H9 (cell line): ENCODE measurements at regions not wholly inside any gene's neighbourhood (a gene's known extent, or its start where the extent isn't known, plus 50 kb on each side); places are given as distances from the start of the nearest gene placed in this dataset.

ENCODE experiments used
- DNase-seq: peaks from one replicate; pipeline ENCODE4 v3.0.0-alpha.2; 2017
- H2AFZ ChIP-seq: one replicate; pipeline ENCODE4 v1.6.1; 2013; ENCODE audit warnings: mild to moderate bottlenecking, low read length, control low read depth, moderate library complexity
- H2AK5ac ChIP-seq: 2 replicates; pipeline ENCODE4 v1.6.1; 2013; ENCODE audit warnings: low read length, control low read depth, mixed read lengths; ENCODE audit not compliant: insufficient read length
- H2BK120ac ChIP-seq: one replicate; pipeline ENCODE4 v1.6.1; 2013; ENCODE audit warnings: low read depth, mild to moderate bottlenecking, low read length, control low read depth, inconsistent platforms; ENCODE audit not compliant: poor library complexity, severe bottlenecking
- H2BK12ac ChIP-seq: 2 replicates; pipeline ENCODE4 v1.6.1; 2013; ENCODE audit warnings: low read length, control low read depth, mixed read lengths, low read depth; ENCODE audit not compliant: insufficient read length
- H2BK15ac ChIP-seq: 2 replicates; pipeline ENCODE4 v1.6.1; 2013; ENCODE audit warnings: low read depth, low read length, control low read depth
- H2BK20ac ChIP-seq: one replicate; pipeline ENCODE4 v1.6.1; 2013; ENCODE audit warnings: low read depth, mild to moderate bottlenecking, low read length, control low read depth, inconsistent platforms; ENCODE audit not compliant: poor library complexity, severe bottlenecking
- H2BK5ac ChIP-seq: 2 replicates; pipeline ENCODE4 v1.6.1; 2013; ENCODE audit warnings: low read length, control low read depth, mixed read lengths; ENCODE audit not compliant: insufficient read length
- H3K14ac ChIP-seq: 2 replicates; pipeline ENCODE4 v1.6.1; 2013; ENCODE audit warnings: low read length, control low read depth; ENCODE audit not compliant: insufficient read depth
- H3K18ac ChIP-seq: 2 replicates; pipeline ENCODE4 v1.6.1; 2013; ENCODE audit warnings: low read depth, mild to moderate bottlenecking, mixed read lengths, low read length, control low read depth; ENCODE audit not compliant: insufficient read length
- H3K23ac ChIP-seq: 2 replicates; pipeline ENCODE4 v1.6.1; 2013; ENCODE audit warnings: low read length, control low read depth, mixed read lengths, low read depth; ENCODE audit not compliant: insufficient read length
- H3K23me2 ChIP-seq: 2 replicates; pipeline ENCODE4 v1.6.1; 2013; ENCODE audit warnings: low read depth, mild to moderate bottlenecking, mixed read lengths, low read length, control low read depth; ENCODE audit not compliant: insufficient read length, poor library complexity, severe bottlenecking
- H3K27ac ChIP-seq: 2 replicates; pipeline ENCODE4 v1.5.1; 2013; ENCODE audit warnings: low read length, control low read depth, mixed read lengths, low read depth; ENCODE audit not compliant: insufficient read length
- H3K27me3 ChIP-seq: 2 replicates; pipeline ENCODE4 v1.6.1; 2013; ENCODE audit warnings: low read length, control low read depth, inconsistent platforms; ENCODE audit not compliant: insufficient read depth
- H3K4ac ChIP-seq: 2 replicates; pipeline ENCODE4 v1.6.1; 2013; ENCODE audit warnings: low read depth, mild to moderate bottlenecking, control low read depth, inconsistent platforms, low read length, moderate library complexity
- H3K4me1 ChIP-seq: 2 replicates; pipeline ENCODE4 v1.6.1; 2013; ENCODE audit warnings: low read length, control low read depth, inconsistent platforms; ENCODE audit not compliant: insufficient read depth
- H3K4me2 ChIP-seq: 2 replicates; pipeline ENCODE4 v1.6.1; 2013; ENCODE audit warnings: low read length, control low read depth, mixed read lengths; ENCODE audit not compliant: insufficient read length, insufficient read depth
- H3K56ac ChIP-seq: 2 replicates; pipeline ENCODE4 v1.6.1; 2013; ENCODE audit warnings: low read depth, mild to moderate bottlenecking, mixed read lengths, low read length, control low read depth; ENCODE audit not compliant: insufficient read length
- H3K79me1 ChIP-seq: 2 replicates; pipeline ENCODE4 v1.6.1; 2013; ENCODE audit warnings: low read depth, mild to moderate bottlenecking, moderate library complexity, low read length, control low read depth, inconsistent platforms; ENCODE audit not compliant: insufficient read depth, poor library complexity, severe bottlenecking
- H3K79me2 ChIP-seq: 2 replicates; pipeline ENCODE4 v1.6.1; 2013; ENCODE audit warnings: low read length, control low read depth, inconsistent platforms; ENCODE audit not compliant: insufficient read depth
- H3K9ac ChIP-seq: 2 replicates; pipeline ENCODE4 v1.6.1; 2013; ENCODE audit warnings: low read length, control low read depth, mixed read lengths; ENCODE audit not compliant: insufficient read length; ENCODE audit errors: extremely low read depth
- H3K9me3 ChIP-seq: one replicate; pipeline ENCODE4 v1.6.1; 2013; ENCODE audit warnings: low read depth, low read length, inconsistent platforms; ENCODE audit not compliant: control insufficient read depth
- H3T11ph ChIP-seq: one replicate; pipeline ENCODE4 v1.6.1; 2013; ENCODE audit warnings: mild to moderate bottlenecking, low read length, control low read depth, inconsistent platforms
- H4K20me1 ChIP-seq: one replicate; pipeline ENCODE4 v1.6.1; 2013; ENCODE audit not compliant: control insufficient read depth, insufficient read length, insufficient read depth
- H4K5ac ChIP-seq: 2 replicates; pipeline ENCODE4 v1.6.1; 2013; ENCODE audit warnings: low read depth, mild to moderate bottlenecking, mixed read lengths, low read length, control low read depth; ENCODE audit not compliant: insufficient read length
- H4K8ac ChIP-seq: replicated peaks from 2 replicates; pipeline ENCODE4 v1.6.1; 2013; ENCODE audit warnings: low read length, control low read depth, mixed read lengths, low read depth; ENCODE audit not compliant: insufficient read length
- H4K91ac ChIP-seq: 2 replicates; pipeline ENCODE4 v1.6.1; 2013; ENCODE audit warnings: low read depth, mild to moderate bottlenecking, moderate library complexity, mixed read lengths, low read length, control low read depth; ENCODE audit not compliant: insufficient read length
- H3K27ac Mint-ChIP-seq, 3 experiments: 2 replicates in 2 of 3; 3 replicates in 1 of 3; pipeline ENCODE4 v1.8.0; 2020 to 2021; ENCODE audit warnings: mixed read lengths in 3 of 3, mild to moderate bottlenecking in 1 of 3, moderate library complexity in 1 of 3
- H3K27me3 Mint-ChIP-seq: 2 replicates; pipeline ENCODE4 v1.8.0; 2021; ENCODE audit warnings: low read depth, mild to moderate bottlenecking, moderate library complexity, mixed read lengths
- H3K36me3 Mint-ChIP-seq, 3 experiments: 2 replicates in 2 of 3; 3 replicates in 1 of 3; pipeline ENCODE4 v1.8.0; 2020 to 2021; ENCODE audit warnings: low read depth in 3 of 3, mixed read lengths in 3 of 3; ENCODE audit not compliant: insufficient read depth in 1 of 3
- H3K4me1 Mint-ChIP-seq, 2 experiments: 2 replicates each; pipeline ENCODE4 v1.8.0; 2020; ENCODE audit warnings: mixed read lengths in 2 of 2
- H3K4me3 Mint-ChIP-seq, 2 experiments: 2 replicates in 1 of 2; 3 replicates in 1 of 2; pipeline ENCODE4 v1.8.0; 2020 to 2021; ENCODE audit warnings: mild to moderate bottlenecking in 2 of 2, mixed read lengths in 2 of 2, moderate library complexity in 1 of 2
- H3K9me3 Mint-ChIP-seq, 2 experiments: 2 replicates in 1 of 2; 3 replicates in 1 of 2; pipeline ENCODE4 v1.8.0; 2020; ENCODE audit warnings: mild to moderate bottlenecking in 2 of 2, mixed read lengths in 2 of 2, moderate library complexity in 1 of 2
- CTCF ChIP-seq: fragments of 200-600 bp; sonication (generic); conservative IDR thresholded peaks from 3 replicates; pipeline ENCODE4 v1.8.0; 2021; ENCODE audit warnings: antibody characterized with exemption, mild to moderate bottlenecking
- WGBS: extraction: QIAGEN DNeasy Blood & Tissue Kit; methylation state at CpG from one replicate; pipeline ENCODE4 v1.1.7; 2013; ENCODE audit warnings: missing lambda C conversion rate, low lambda C conversion rate, mixed read lengths; ENCODE audit not compliant: insufficient read length; ENCODE audit errors: extremely low coverage; 5-methylcytosine and 5-hydroxymethylcytosine counted together

DNA sequence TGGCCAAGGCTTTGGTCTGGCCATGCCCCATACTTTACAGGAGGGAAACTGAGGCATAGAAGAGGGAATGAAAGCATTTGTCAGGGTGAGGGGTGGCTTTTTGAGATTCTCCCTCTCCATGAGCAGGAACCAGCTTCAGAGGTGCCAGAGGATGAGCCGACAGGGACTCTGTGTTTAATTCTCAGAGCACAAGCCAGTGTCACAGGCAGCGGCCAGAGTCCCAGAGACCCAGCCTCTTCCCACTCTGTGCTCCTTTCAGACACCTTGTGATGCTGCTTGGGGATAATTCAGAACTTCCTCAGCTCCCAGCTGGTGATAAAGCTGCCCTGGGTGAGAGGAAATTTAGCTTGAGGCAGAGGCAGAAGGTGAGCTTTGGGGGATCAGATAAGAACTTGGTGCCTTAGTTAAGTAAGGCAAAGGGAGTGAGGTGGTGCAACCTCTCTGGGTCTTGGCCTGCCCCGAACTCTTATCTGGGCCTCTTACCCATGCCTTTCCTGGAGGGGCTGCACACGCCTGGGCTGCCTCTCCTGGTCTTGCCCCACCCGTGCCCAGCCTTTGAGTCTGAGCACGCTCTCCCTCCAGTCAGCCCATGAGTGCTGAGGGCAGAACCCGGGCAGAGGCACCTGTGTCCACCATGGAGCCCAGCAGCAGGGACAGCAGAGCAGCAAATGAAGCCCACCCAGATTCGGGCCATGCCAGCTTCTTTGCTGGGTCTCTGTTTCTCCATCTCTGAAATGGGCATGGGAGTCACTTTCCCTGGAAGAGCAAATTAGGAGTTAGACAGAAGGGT, 175.6 kb upstream of the C1orf174 start:
- no peak overlapping the region for H3K56ac ChIP-seq
- no peak for TF ChIP-seq CTCF
- H4K20me1 ChIP-seq: no peaks in the 10 kb centered on the region
- H3K9me3 ChIP-seq: no peaks in the 10 kb centered on the region
- no peak overlapping the region for H3K4me2 ChIP-seq
- H3K4me1 Mint-ChIP-seq: peaks cover 24% of the 10 kb centered on the region in 2 experiments
- H3K23me2 ChIP-seq: no peaks in the 10 kb centered on the region
- H2BK12ac ChIP-seq: no peak overlapping the region
- H2AFZ ChIP-seq: no peak overlapping the region
- H3T11ph ChIP-seq: no peak overlapping the region
- peaks cover 11% of the 10 kb centered on the region for H3K27me3 Mint-ChIP-seq
- H4K8ac ChIP-seq: no peak overlapping the region
- no peak overlapping the region for H3K27ac Mint-ChIP-seq
- H3K4me3 Mint-ChIP-seq: no peak overlapping the region
- no peak overlapping the region for H3K18ac ChIP-seq
- no peak overlapping the region for H4K91ac ChIP-seq
- WGBS: no CpG with 5 or more reads among the region's 8 CpGs
- H3K9ac ChIP-seq: no peak overlapping the region
- H4K5ac ChIP-seq: no peak overlapping the region
- peaks cover 13% of the 10 kb centered on the region; the same call in 1 of the 2 replicates for H3K4me1 ChIP-seq
- no peak overlapping the region for H2BK15ac ChIP-seq
- no peak overlapping the region for H2BK20ac ChIP-seq
- DNase-seq: no peak
- no peaks in the 10 kb centered on the region for H3K79me2 ChIP-seq
- H3K36me3 Mint-ChIP-seq: peaks cover 0 to 4% (median 3%) of the 10 kb centered on the region in 3 experiments; a peak in 4 of 7 replicates
- H3K27me3 ChIP-seq: no peaks in the 10 kb centered on the region; the same call in 1 of the 2 replicates
- no peak overlapping the region for H3K27ac ChIP-seq
- H2AK5ac ChIP-seq: no peak overlapping the region
- H3K23ac ChIP-seq: no peak overlapping the region
- peaks cover 11 to 17% of the 10 kb centered on the region in 2 experiments for H3K9me3 Mint-ChIP-seq
- H3K79me1 ChIP-seq: no peaks in the 10 kb centered on the region
- no peak overlapping the region for H3K4ac ChIP-seq
- no peak overlapping the region; the same call in 1 of the 2 replicates for H3K14ac ChIP-seq
- no peak overlapping the region for H2BK120ac ChIP-seq
- H2BK5ac ChIP-seq: no peak overlapping the region
